PC-3 (cell line): ENCODE measurements at regions not wholly inside any gene's neighbourhood (a gene's known extent, or its start where the extent isn't known, plus 50 kb on each side); places are given as distances from the start of the nearest gene placed in this dataset.

Source experiments
- ATAC-seq: fragments of 200-7000 bp; cut with Tn5 transposase; 2 replicates; pipeline ENCODE4 v1.9.1; 2020; ENCODE audit warnings: mild to moderate bottlenecking, moderate library complexity
- BruUV-seq: library from RNA; stranded (reverse); fragments of 400-500 nt; replicated peaks from 2 replicates; lab custom pipeline; 2021; lab: Mats Ljungman, UMichigan
- CTCF ChIA-PET: fragments of 300-600 bp; sonication (Branson Sonifier 250); formaldehyde crosslinking; loops from one replicate; lab custom pipeline; 2022; ENCODE audit warnings: antibody characterized with exemption; lab: Charles Lee
- POLR2A ChIA-PET: fragments of 300-600 bp; sonication (Branson Sonifier 250); formaldehyde crosslinking; loops from one replicate; lab custom pipeline; 2022; ENCODE audit warnings: antibody characterized with exemption; ENCODE audit not compliant: unreplicated experiment; lab: Charles Lee
- DNase-seq: peaks from one replicate; pipeline ENCODE4 v3.0.0-alpha.2; 2015
- H2AFZ ChIP-seq: fragments of 300-600 bp; sonication (generic); 2 replicates; pipeline ENCODE4 v1.6.0; 2016; ENCODE audit warnings: antibody characterized with exemption, low read length
- H3F3A ChIP-seq: fragments of 300-600 bp; sonication (generic); one replicate; pipeline ENCODE4 v1.6.0; 2017; ENCODE audit warnings: antibody characterized with exemption, low read length, control low read depth, mild to moderate bottlenecking; ENCODE audit not compliant: unreplicated experiment
- H3K27ac ChIP-seq: fragments of 300-600 bp; sonication (generic); 2 replicates; pipeline ENCODE4 v1.5.1; 2016; ENCODE audit warnings: mild to moderate bottlenecking, low read length
- H3K27me3 ChIP-seq: fragments of 300-600 bp; sonication (generic); 2 replicates; pipeline ENCODE4 v1.6.1; 2016; ENCODE audit warnings: low read length, mixed read lengths
- H3K36me3 ChIP-seq: fragments of 300-600 bp; sonication (generic); 2 replicates; pipeline ENCODE4 v1.6.1; 2016; ENCODE audit warnings: low read depth, mixed run types, low read length, mixed read lengths
- H3K4me1 ChIP-seq: fragments of 300-600 bp; sonication (generic); 2 replicates; pipeline ENCODE4 v1.5.1; 2016; ENCODE audit warnings: low read length; ENCODE audit not compliant: insufficient read depth
- H3K4me2 ChIP-seq: fragments of 300-600 bp; sonication (generic); 2 replicates; pipeline ENCODE4 v1.6.0; 2016; ENCODE audit warnings: low read length
- H3K4me3 ChIP-seq: fragments of 300-600 bp; sonication (generic); 2 replicates; pipeline ENCODE4 v1.5.1; 2016; ENCODE audit warnings: mild to moderate bottlenecking, low read length, mixed read lengths
- H3K79me2 ChIP-seq: fragments of 300-600 bp; sonication (generic); 2 replicates; pipeline ENCODE4 v1.6.1; 2017; ENCODE audit warnings: low read length, mixed read lengths
- H3K9ac ChIP-seq: fragments of 300-600 bp; sonication (generic); 2 replicates; pipeline ENCODE4 v1.6.0; 2016; ENCODE audit warnings: mild to moderate bottlenecking, low read length
- H3K9me2 ChIP-seq: fragments of 300-600 bp; sonication (generic); replicated peaks from 2 replicates; pipeline ENCODE4 v1.6.1; 2016; ENCODE audit warnings: mixed run types, low read length, mixed read lengths
- H3K9me3 ChIP-seq: fragments of 300-600 bp; sonication (generic); 2 replicates; pipeline ENCODE4 v1.6.1; 2016; ENCODE audit warnings: low read length, mixed read lengths
- H4K20me1 ChIP-seq: fragments of 300-600 bp; sonication (generic); 2 replicates; pipeline ENCODE4 v1.6.1; 2016; ENCODE audit warnings: low read length, mixed read lengths
- EZH2 ChIP-seq: fragments of 300-600 bp; sonication (generic); IDR thresholded peaks from one replicate; pipeline ENCODE4 v1.6.1; 2017; ENCODE audit warnings: antibody characterized with exemption, mild to moderate bottlenecking, low read length; ENCODE audit not compliant: unreplicated experiment
- EZH2phosphoT487 ChIP-seq: fragments of 300-600 bp; sonication (generic); IDR thresholded peaks from 2 replicates; pipeline ENCODE4 v1.6.1; 2018; ENCODE audit warnings: mild to moderate bottlenecking, antibody characterized with exemption, low read length, borderline replicate concordance
- intact Hi-C: fragments of 100-400 bp; cut with micrococcal nuclease; formaldehyde crosslinking; loops from 2 replicates; pipeline ENCODE4 v1.9.0; 2023
- TF ChIP-seq, protein P1 (sequence below): fragments of 300-600 bp; sonication (generic); conservative IDR thresholded peaks from 2 replicates; pipeline ENCODE4 v1.5.1; 2017; ENCODE audit warnings: antibody characterized with exemption, low read depth, mild to moderate bottlenecking, low read length

DNA sequence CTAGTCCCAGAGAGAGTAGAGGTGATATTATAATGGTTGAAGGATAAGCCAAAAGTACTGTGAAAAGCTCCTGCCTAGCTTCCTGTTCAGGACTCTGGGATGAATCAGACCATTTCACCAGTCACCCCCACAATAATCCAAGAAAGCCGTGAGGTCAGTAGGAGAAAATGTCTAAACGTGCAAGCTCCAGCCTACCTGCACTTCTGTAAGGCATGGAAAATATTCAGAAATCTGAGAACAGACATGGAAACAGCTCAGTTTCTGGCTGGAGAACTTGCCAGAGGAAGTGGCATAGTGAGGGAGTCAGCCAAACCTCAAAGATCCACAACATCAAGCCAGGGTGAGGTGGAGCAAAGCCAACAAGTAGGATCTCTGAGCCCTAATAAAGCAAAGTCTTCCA, 58.2 kb downstream of the ELAPOR2 start:
- peak; percentile 88 for ATAC-seq
- ChIA-PET POLR2A (interaction anchor here (0.5 kb wide), 1 partner anchor 60 kb away, joined by 4 read pairs; no protein-coding TSS in a partner anchor), CTCF (no interaction called here)
- H3K79me2 ChIP-seq, result peaks cover 54% of the 10 kb centered on the region
- H2AFZ ChIP-seq, result no peak overlapping the region
- peaks cover 6% of the 10 kb centered on the region; the same call in 1 of the 2 replicates for H4K20me1 ChIP-seq
- peak; percentile 54 for DNase-seq
- TF ChIP-seq EZH2phosphoT487 (no peak), EZH2 (no peak)
- TF ChIP-seq, protein P1, sequence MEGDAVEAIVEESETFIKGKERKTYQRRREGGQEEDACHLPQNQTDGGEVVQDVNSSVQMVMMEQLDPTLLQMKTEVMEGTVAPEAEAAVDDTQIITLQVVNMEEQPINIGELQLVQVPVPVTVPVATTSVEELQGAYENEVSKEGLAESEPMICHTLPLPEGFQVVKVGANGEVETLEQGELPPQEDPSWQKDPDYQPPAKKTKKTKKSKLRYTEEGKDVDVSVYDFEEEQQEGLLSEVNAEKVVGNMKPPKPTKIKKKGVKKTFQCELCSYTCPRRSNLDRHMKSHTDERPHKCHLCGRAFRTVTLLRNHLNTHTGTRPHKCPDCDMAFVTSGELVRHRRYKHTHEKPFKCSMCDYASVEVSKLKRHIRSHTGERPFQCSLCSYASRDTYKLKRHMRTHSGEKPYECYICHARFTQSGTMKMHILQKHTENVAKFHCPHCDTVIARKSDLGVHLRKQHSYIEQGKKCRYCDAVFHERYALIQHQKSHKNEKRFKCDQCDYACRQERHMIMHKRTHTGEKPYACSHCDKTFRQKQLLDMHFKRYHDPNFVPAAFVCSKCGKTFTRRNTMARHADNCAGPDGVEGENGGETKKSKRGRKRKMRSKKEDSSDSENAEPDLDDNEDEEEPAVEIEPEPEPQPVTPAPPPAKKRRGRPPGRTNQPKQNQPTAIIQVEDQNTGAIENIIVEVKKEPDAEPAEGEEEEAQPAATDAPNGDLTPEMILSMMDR, result no peak
- no peak overlapping the region for H3K9ac ChIP-seq
- H3K4me3 ChIP-seq, result no peak overlapping the region
- no TSS peak for BruUV-seq
- intact Hi-C loops, result no loop called here
- H3K9me3 ChIP-seq, result no peaks in the 10 kb centered on the region
- no peaks in the 10 kb centered on the region for H3K36me3 ChIP-seq
- peak overlapping the region; percentile 41; the same call in 1 of the 2 replicates for H3K4me2 ChIP-seq
- H3K4me1 ChIP-seq, result peaks cover 17% of the 10 kb centered on the region
- H3F3A ChIP-seq, result no peaks in the 10 kb centered on the region
- H3K27ac ChIP-seq, result peak overlapping the region; percentile 10
- no peaks in the 10 kb centered on the region for H3K27me3 ChIP-seq
- no peaks in the 10 kb centered on the region for H3K9me2 ChIP-seq

DNA sequence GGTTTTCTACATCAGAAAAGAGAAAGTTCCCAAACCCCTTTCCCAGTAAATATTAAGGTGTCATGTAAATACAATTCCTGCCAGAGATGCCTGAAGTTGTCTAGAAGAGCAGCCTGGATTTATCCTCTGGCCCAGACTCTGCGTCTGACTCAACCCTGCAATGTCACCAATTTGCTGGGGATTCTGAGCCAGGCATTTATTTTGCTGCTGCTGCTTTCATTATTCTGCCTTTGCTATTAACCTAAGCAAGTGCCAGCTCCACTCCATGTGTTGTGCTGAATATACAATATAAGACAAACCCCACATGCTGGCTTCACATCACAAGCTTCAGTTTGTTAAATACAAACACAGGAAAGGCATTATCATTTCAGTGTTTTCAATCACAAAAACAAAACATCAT, 59.1 kb downstream of the ELAPOR2 start:
- H3K4me1 ChIP-seq, result peaks cover 17% of the 10 kb centered on the region
- H3K27ac ChIP-seq, result no peak overlapping the region
- ChIA-PET CTCF (no interaction called here), POLR2A (no interaction called here)
- intact Hi-C loops, result no loop called here
- H3K4me2 ChIP-seq, result no peak overlapping the region
- H3K9ac ChIP-seq, result no peak overlapping the region
- BruUV-seq, result no TSS peak
- no peaks in the 10 kb centered on the region for H3F3A ChIP-seq
- no peak overlapping the region for H3K4me3 ChIP-seq
- DNase-seq, result no peak
- TF ChIP-seq EZH2 (no peak), EZH2phosphoT487 (no peak)
- TF ChIP-seq, protein P1, result no peak
- H4K20me1 ChIP-seq, result peaks cover 6% of the 10 kb centered on the region; the same call in 1 of the 2 replicates
- 0 out of 2 replicates have a peak, but pooled peaks have one; percentile 21 for ATAC-seq
- peaks cover 49% of the 10 kb centered on the region for H3K79me2 ChIP-seq
- H3K9me2 ChIP-seq, result no peaks in the 10 kb centered on the region
- H3K36me3 ChIP-seq, result no peaks in the 10 kb centered on the region
- H3K27me3 ChIP-seq, result no peaks in the 10 kb centered on the region
- no peaks in the 10 kb centered on the region for H3K9me3 ChIP-seq
- no peak overlapping the region for H2AFZ ChIP-seq

DNA sequence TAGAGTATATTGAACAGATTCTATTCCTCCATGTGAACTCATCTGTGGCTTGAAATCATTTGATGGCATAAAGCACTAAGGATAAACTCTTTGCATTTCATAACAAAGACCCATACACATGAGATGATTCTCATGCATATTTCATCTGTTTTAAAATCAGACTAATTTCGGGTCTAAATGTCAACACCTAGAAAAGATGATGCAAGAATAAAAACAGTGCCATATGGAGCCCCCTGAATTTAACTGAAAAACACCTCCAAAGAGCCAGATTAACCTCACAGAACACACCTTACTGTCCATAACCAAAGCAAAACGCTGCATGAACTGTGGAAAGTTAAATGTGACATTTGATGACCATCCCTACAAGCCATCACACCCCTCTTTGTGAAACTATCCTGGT, 59.7 kb downstream of the ELAPOR2 start:
- ChIA-PET POLR2A (no interaction called here), CTCF (no interaction called here)
- H4K20me1 ChIP-seq, result peaks cover 6% of the 10 kb centered on the region; the same call in 1 of the 2 replicates
- peaks cover 43% of the 10 kb centered on the region for H3K79me2 ChIP-seq
- H3K4me2 ChIP-seq, result no peak overlapping the region
- no peak overlapping the region for H3K27ac ChIP-seq
- BruUV-seq, result no TSS peak
- DNase-seq, result no peak
- no peaks in the 10 kb centered on the region for H3F3A ChIP-seq
- intact Hi-C loops, result no loop called here
- TF ChIP-seq EZH2 (no peak), EZH2phosphoT487 (no peak)
- TF ChIP-seq, protein P1, result no peak
- no peaks in the 10 kb centered on the region for H3K9me2 ChIP-seq
- H2AFZ ChIP-seq, result no peak overlapping the region
- H3K4me1 ChIP-seq, result peaks cover 17% of the 10 kb centered on the region
- H3K9me3 ChIP-seq, result no peaks in the 10 kb centered on the region
- no peak overlapping the region for H3K4me3 ChIP-seq
- H3K27me3 ChIP-seq, result no peaks in the 10 kb centered on the region
- H3K9ac ChIP-seq, result no peak overlapping the region
- H3K36me3 ChIP-seq, result no peaks in the 10 kb centered on the region
- ATAC-seq, result no peak
